GM18909 (cell line): ENCODE measurements at regions not wholly inside any gene's neighbourhood (a gene's known extent, or its start where the extent isn't known, plus 50 kb on each side); places are given as distances from the start of the nearest gene placed in this dataset.

ENCODE experiments used
- ATAC-seq: cut with Tn5 transposase; IDR thresholded peaks from one replicate; pipeline ENCODE4 v1.9.1; 2021; ENCODE audit warnings: mild to moderate bottlenecking; ENCODE audit not compliant: unreplicated experiment, poor library complexity

DNA sequence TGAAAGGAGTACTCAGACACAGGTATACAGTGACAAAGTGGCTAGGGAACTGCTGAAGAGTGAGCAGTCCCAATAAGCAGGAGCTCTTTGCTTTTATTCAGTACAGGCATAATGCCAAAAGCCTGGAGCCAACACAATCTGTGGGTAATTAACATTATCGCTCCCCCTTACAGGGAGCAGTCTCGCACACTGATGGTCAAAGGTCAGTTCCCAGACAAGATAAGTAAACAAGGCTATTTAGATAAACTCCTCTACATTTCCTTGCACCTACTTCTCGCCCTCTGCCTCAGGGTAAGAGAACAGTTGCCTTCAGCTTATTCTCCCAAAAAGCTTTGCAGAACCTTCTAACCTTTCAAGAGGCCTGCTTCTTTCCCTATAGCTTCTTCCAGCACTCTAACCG lies 73.9 kb upstream of the TAF9B start:
- no peak for ATAC-seq

DNA sequence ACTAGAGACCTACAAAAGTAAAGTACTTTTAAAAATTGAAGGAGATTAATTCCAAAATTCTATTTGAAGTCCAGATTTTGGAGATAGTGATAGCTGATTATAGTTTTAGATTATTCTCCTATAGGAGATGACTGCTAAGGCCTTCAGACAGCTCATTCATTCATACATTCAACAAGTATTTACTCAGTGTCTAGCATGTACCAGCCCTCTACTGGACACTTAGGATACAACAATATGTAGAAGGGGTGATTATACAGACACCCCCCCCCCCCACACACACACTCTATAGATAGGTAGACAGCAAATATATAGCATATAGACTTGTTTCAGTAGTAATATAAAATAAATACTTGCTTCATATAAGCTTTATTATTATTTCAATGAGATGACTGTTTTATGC lies 60.4 kb upstream of the TAF9B start:
- peak; percentile 78 for ATAC-seq
